SHP77 treated with DMSO at 0.1 percent for 48 hours (cell line): ENCODE measurements at regions not wholly inside any gene's neighbourhood (a gene's known extent, or its start where the extent isn't known, plus 50 kb on each side); places are given as distances from the start of the nearest gene placed in this dataset.
"Not testable (repeated sequence)": the region's sequence is repeated elsewhere in the genome, so short reads cannot be mapped to it uniquely, and the experiment has no call there.

Experiments used
- DNase-seq: peaks from one replicate; lab custom pipeline; 2025; lab: John Stamatoyannopoulos, UW

DNA sequence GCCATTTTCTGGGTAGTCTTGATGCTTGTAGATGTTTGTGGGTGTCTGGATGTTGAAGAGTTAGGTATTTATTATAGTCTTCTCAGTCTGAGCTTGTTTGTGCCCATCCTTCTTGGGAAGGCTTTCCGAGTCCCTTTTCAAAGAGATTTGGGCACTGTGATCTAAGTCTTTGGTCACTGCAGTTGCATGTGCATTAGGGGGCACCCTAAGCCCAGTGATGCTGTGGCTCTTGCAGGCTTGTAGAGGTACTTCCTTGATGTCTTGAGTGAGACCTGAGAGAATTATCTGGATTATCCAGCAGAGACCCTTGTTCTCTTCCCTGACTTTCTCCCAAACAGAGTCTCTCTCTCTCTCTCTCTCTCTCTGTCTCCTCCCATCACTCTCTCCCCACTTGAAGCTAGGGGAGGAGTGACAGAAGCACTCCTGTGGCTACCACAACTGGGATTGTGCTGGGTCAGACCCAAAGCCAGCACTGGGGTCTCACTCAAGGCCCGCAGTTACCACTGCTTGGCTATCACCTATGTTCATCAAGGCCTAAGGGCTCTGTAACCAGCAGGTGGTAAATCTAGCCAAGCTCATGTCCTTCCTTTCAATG, 68.5 kb downstream of the TMCO5A start:
- DNase-seq: peak; percentile 25

DNA sequence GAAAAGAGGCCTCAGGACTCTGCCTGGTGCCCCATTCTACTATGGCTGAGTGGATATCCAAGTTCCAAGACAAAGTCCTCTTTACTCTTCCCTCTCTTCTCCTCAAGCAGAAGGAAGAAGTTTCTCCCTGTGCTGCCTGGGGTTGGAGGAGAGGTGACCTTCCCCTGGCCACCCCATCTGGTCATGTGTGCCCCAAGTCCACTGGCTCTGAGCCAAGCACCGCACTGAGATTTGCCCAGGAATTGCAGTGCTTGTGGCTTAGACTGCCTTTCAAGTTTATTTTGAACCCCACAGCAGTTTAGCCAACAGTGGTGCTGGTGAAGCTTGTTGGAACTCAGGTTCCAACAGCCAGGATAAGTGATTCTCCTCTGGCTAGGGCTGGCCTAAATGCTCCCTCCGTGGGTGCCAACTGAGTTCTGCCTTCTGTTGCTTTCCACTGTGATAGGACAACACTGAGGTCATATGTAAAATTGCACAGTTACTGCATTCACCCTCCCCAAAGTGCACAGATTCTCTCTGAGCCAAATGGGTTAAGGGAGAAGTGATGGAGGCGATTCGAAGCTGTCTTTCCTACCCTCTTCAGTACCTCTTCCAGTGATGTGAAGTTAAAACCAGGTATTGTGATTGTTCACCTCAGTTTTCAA, 69.9 kb downstream of the TMCO5A start:
- DNase-seq: no peak

DNA sequence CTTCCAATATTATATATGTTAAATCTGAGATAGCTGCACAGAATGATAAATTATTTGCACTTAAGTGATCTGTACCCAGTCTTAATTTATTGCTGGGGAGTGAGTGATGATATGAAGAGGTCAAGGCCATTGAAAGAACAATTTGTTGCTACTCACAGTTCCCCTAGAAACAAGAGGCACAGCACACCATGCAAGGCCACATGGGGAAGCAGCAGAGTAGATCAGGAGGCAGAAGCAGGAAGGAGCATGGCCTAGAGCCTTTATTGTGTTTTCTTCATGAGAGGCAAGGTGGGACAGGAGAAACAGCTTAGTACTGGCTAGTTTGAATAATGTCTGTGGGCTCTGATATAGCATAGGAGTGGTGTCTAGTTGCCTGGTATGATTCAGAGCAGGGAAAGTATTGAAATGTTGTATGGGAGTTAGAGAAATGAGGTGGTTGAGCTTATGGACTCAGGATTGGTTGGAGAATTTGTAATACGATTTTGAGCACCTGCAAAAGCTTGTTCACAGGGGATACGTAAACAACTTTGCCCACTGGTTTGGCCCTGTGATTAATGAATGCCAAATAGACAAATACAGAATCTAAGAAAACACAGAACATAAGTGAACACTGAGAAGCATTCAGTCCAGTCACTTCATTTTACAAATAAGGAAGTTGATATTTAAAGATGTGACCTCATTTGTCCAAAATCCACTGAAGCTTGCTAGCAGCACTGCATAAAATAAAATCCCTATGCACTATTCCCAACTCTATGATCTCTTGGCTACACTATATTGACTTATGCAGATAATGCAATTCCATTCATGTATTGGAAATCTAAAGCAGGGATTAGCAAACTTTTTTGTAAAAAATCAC, 71.7 kb downstream of the TMCO5A start:
- no peak for DNase-seq

DNA sequence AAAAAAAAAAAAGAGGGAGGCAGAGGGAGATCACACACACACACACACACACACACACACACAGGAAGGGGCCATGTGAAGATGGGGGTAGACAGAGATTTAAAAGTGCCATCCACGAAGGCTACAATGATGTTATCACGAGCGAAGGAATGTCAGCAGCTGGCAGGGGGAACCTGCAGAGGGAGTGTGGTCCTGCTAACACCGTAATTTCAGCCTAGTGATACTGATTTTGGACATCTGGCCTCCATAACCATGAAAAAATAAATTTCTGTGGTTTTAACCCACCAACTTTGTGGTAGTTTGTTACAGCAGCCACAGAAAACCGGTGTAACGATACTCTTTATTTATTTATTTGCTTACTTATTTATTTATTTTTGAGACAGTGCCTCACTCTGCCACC, 76.0 kb downstream of the TMCO5A start:
- DNase-seq: no peak

DNA sequence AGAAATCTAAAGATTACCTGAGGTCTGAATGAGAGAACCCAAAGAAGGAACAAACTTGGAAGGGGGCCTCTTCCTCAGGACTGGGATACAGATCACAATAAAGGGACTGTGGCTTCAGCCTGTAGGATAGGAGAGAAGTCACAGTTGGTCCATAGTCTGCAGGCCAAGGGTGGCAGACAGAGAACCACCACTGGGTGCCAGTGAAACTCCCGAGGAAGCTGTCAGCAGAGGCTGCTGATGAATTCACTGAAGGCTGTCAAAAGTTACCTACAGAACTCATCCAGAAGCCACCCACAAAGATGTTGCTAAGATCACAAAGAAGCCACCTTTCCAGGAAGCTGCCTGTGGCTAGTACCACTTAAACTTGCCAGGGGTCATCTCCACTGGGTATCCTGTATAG, 78.5 kb downstream of the TMCO5A start:
- no peak for DNase-seq

DNA sequence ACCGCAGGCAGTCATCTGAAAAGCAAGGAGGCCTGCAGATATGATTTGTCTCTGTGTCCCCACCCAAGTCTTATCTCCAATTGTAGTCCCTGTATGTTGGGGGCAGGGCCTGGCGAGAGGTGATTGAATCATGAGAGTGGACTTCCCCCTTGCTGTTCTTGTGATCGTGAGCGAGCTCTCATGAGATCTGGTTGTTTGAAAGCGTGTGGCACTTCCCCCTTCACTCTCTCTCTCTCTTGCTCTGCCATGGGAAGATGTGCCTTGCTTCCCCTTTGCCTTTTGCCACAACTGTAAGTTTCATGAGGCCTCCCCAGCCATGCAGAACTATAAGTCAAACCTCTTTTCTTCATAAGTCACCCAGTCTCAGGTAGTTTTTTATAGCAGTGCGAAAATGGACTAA, 83.3 kb downstream of the TMCO5A start:
- no peak for DNase-seq

DNA sequence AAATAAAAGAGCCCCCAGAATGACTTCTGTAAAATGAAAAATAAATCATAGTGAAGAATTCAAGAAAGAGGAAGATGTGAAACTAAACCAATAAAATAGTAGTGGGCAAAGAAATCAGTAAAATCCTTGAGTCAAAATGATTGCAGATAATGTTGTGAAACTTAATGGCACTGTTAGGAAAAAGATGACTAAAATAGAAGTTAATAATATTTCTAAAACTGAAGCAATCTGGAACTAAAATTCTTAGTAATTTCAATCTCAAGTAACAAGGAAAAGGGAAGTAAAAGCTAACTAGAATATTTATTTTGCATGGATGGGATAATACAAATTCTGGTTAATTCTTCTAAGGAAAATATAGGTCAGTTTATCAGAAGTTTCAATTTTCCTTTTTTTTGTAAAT, 84.6 kb downstream of the TMCO5A start:
- DNase-seq: no peak

DNA sequence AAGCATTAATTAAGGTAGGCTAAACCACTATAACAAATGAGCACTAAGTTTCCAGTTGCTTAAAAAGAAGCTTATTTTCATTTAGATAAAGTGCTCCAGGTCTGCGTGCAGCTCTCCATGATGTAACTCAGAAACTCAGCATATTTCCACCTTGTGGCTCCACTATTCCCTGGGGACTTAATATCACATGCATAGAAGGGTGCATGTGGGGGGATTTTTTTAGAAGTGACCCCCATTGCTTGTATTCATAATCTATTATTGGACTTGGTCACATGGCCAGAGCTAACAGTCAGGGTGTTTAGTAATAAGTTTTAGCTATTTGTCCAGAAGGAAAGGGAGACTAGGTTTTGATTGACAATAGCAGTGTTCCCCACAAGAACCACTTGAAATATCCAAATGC, 86.8 kb downstream of the TMCO5A start:
- DNase-seq: no peak

DNA sequence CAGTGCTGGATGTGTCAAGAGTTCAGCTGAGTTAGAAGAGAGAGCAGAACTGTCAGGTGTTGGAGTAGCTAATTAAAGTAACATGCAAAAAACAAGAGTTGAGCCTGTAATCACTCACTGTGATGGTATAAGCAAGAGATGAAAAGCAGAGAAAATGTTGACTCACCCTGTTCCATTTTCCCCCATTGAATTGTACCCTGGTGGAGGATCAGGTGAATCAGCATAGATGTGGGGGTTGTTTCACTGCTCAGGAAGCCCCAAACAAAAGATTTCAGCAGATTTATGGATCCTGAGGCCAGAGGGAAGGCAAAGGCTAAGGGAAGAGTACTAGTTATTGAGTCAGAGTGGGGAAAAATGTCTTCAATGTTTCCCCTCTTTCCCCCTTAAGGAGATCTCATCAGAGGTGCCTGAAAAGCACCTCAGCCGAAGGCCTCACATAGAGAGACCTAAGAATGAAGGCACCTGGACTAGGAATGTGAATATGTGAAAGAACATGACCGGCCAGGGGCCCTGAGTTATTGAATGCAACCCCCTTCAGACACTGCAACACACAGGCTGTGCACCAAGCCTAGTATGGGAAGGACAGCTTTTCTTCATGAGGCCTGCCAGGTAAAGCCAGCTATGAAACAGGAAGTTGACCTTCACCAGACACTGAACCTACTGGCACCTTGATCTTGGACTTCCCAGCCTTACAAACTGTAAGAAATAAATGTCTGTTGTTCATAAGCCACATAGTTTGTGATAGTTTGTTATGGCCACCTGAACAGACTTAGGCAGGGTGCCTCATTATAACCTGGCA, 90.1 kb downstream of the TMCO5A start:
- no peak for DNase-seq

DNA sequence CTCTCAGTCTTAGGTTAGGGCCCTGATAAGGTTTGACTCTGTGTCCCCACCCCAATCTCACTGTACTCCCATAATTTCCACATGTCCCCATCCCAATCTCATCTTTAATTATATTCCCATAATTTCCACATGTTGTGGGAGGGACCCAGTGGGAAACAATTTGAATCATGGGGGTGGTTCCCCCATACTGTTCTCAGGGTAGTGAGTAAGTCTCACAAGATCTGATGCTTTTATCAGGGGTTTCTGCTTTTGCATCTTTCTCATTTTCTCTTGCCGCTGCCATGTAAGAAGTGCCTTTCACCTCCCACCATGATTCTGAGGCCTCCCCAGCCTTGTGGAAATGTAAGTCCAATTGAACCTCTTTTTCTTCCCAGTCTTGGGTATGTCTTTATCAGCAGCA, 91.2 kb downstream of the TMCO5A start:
- not testable (repeated sequence) for DNase-seq

DNA sequence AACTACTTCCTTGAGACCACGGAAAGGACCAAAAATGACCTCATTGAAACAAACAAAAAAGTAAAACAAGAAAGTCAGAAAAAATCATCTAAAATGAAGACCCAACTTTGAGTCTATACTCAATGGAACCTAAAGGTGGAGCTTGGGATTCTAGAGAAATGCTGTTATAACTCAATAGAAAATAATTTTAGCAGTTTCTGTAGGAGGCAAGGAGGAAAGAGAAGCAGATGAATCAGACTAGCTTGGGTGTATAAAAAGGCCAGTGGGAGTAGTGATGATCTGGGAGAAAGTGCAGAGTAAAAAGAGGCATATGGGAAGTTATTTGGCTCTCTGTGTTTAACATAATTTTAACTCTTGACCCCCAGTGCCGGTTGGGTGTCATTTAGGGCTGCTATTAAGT, 94.4 kb downstream of the TMCO5A start:
- no peak for DNase-seq

DNA sequence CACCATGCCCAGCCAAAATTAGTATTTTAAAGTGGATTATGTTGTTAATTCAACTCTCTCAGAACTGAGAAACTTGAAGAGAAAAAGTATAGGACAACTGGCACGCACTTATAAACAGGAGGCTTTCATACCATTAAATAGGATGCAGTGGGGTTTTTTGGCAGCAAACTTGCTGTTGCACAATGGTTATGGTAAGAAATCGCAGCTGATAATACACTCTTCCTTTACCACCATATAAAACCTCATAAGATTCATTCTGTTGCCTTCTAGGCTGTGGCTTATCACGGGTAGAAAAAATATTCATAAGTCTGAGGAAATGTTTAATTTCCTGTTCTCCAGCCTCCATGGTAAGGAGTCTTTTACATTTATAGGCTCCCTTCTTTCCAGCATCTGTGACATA, 95.3 kb downstream of the TMCO5A start:
- no peak for DNase-seq

DNA sequence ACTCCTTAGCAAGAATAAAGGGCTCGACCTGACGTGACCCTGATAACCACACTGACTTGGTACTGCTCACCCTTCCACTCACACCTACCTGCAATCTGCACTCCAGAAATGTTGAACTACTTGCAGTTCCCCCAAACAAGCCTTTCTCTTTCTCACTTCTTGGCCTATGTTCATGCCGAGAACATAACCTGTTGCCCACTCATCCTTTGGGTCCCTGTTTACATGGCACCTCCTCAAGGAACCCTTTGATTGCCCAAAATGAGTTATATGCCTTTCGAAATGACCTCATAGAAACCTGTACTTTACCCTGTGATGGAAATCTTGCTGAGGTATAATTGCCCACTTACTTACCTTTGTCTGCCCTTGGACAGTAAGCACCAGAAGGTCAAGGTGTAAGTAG, 96.2 kb downstream of the TMCO5A start:
- DNase-seq: no peak

DNA sequence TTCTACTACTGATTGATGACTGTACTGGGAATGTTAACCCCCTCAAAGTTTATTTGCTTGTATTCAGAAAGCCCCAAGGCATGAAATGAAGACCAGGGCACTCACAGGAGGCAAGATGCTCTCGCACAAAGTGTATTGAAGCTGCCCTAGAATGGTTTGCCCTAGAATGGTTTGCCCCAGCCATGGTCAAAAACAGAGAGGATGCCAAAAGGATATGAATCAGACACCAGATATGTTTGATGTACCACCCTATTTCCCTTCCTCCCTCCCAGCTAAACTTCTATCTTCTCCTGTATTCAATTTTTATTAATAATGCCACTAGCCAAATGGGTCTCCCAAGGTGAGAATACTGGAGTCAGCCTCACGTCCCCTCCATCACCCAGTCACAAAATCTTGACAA, 101.3 kb downstream of the TMCO5A start:
- DNase-seq: no peak

DNA sequence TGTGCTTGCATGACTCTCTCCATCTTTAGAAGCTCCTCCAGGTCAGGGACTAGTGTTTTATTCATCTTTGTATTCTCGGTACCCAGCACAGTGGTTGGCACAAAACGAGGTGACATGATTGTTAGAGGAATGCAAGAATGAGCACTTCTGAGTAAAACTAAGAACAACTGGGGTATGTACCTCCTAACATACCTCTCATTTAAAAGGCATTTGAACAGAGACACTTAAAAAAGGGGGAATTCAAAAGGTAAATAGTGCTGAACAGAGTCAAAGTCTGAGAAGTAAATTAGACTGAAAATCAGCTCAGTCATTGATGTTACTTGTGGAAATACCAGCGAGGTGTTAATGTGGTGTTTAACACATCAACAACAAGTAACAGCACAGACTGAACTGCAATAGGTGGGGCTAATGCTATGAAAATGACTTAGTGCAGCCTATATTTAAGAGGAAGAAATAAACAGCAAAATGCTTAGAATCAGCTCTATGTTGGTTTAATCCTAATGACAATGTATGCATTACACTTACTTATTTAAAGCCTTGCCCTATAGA, 102.4 kb downstream of the TMCO5A start:
- no peak for DNase-seq

DNA sequence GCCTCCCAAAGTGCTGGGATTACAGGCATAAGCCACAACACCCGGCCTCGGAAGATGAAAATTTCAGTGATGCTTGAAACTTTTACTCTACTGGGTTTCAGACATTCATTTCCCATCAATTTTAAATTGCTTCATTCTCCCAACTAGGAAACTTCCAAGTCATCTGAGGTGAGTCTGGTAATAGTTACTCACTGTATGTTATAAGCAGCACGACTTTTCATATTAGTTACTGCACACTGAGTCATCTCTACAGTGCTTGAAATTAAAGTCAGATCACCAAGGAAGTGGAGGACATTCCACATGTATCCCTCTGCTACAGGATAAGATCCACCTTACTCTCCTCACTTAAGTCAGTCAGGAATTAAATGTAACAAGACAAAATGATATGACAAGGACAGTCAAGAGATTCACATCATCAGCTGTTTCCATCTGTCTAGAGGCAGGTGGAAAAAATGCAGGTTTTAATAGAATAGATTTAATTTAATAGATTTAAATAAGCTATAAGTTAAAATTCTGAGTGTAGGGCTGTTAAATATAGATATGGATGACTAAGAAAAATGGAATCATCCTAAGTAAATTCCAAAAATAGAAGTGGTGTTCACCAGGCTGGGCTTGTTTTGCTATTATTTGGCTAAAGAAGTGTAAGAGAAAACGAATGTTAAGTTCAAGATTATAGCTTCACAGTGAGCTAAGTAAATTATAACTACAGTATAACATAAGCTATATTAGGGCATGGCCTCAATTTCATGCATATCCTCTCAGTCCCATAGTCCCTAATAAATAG, 104.4 kb downstream of the TMCO5A start:
- no peak for DNase-seq

DNA sequence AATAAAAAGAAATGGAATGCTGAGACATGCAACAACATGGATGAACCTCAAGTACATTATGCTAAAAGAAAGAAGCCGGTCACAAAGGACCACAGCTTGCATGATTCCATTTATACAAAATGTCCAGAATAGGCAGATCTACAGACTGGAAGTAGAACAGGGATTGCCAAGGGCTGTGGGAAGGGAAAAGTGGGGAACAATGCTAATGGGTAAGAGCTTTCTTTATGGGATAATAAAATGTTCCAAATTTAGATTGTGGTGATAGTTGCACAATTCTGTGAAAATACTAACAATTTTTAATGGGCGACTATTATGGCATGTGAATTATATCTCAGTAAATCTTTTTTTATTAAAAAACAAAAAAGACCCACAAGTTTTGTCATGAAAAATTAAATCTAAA, 106.2 kb downstream of the TMCO5A start:
- no peak for DNase-seq

DNA sequence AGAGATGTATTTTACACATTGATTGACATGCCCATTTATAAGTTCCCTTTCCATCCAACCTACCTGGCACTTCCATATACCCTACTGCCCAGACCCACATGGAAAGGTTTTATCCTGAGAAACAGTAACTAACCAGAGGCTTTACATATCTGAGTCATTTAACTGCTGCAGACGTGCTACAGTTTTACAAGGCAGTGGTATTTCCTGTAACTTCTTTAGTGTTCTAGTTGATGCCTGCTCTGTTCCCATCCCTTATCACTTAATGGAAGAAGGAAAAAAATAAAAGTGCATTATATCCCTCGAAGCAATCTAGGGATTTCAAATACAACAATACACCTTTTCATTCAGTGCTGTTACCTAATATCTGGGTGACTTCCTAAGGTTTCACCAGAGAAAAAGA, 107.1 kb downstream of the TMCO5A start:
- DNase-seq: no peak

DNA sequence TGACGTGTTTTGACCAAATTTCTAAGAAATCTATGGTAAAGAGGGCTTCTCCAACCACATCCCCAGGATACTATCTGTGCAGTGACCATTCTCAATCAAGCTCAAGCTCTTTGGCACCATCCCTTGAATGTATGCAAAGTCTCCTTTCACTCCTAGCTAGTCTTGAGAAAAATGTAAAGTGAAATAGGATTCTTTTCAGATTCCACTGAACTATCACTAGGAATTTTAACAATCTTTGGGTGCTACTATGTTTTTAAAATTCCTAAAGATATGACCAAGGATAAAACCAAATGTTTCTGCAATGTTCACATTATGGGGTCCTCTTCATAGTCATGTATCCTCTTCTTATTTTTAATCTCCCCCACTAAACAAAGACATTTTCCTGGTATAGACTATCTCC, 107.8 kb downstream of the TMCO5A start:
- DNase-seq: no peak

DNA sequence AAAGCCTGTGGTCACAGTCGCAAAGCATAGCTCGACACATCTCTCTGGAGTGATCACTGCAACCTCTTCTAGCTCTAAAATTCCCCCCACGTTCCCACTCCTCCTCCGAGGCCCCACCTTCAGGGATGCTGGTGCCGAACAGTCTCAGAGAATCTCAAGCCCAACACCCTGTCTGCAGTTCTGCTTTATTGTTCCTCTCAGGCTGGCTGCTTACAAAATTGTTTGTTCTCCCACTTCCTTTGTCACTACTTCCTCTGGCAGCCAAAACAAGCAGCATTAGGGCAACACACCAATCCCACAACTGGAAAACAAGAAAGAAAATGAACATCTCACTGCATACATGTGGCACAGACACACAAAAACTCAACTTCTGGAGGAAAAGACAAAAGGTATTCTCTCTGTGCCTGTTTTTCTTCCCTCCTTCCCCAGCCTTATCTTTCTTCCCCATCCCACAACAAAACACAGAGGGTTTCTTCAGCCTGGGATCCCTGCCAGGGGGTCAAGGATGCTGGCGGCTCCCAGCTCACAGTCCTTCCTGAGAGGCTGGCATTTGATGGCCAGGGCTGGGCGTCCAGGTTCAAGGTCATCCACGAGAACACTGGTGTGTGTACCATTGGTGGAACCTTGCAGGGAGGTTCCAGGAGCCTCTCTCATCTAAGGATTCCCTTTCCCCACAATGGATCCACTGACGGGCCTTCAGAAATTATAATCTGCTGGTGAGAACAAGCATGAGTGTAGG, 108.4 kb downstream of the TMCO5A start:
- DNase-seq: no peak
